NCI-H1092 (cell line): ENCODE measurements at regions not wholly inside any gene's neighbourhood (a gene's known extent, or its start where the extent isn't known, plus 50 kb on each side); places are given as distances from the start of the nearest gene placed in this dataset.
"Not testable (repeated sequence)": the region's sequence is repeated elsewhere in the genome, so short reads cannot be mapped to it uniquely, and the experiment has no call there.

Source experiments
- DNase-seq: peaks from one replicate; lab custom pipeline; 2025; lab: John Stamatoyannopoulos, UW

DNA sequence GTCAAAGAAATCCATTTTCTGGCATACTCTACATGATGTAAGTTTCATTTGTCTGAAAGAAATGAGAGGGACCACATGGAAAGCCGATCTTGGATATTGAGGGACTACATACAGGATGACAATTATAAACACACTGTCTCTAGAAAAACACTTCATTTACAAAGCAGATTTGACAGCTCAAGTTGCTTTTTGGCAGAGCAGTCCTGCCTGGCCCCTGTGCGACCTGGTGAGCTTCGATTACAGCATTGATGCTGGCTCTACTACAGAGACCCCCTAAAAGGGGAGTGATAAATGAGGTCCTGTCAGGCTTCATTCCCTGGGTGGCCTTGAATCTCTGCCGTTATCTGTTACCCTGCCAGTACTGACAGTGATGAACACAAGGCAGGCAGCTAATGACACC, 215.2 kb upstream of the NOCT start:
- DNase-seq = no peak

DNA sequence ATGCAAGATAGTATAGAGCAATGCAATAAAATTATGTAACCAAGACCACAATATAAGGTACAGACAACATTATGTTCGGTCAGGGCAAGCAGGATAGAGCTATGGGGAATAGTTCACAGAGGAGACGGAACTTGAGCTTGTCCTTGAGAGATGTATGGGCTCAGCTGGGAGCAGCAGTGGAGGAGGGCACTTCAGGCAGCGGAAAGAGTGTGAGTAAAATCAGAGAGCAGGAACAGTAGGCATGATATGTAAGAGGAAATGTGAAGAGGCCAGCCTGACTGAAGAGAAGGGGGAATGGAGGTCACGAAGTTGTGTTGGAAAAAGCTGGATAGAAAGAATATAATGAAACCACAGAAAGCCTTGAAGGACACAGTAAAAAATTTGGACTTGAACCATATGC, 217.2 kb upstream of the NOCT start:
- no peak for DNase-seq

DNA sequence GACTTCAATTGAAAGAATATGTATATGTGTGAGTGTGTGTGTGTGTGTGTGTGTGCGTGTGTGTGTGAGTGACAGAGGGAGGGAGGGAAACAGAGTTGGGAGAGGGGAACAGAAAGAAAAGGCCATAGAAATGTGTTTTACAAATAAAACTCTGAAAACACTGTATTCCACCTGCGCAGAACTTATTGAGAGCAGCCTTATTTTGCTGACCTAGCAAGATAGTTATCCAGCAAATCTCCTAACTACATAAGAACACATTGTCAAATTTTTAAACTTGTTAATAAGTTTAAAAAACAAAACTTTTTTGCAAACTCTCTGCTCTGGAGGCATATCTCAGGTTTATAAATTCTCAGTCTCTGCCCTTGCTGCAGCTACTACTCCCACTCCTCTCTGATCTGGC, 217.9 kb upstream of the NOCT start:
- DNase-seq = no peak

DNA sequence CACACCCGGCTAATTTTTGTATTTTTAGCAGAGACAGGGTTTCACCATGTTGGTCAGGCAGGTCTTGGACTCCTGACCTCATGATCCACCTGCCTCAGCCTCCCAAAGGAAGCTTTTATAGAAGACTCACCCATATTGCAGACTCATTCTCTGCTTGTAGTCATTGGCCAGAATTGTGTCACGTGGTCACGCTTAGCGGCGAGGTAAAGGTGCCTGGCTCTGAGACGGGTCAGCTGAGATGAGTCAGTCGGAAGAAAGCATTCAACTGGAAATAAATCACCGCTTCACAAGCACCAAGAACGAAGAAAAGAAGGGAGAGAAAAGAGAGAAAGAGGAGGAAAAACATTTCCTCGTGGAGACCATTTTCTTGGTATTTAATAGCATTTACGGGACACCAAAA, 218.8 kb upstream of the NOCT start:
- no peak for DNase-seq

DNA sequence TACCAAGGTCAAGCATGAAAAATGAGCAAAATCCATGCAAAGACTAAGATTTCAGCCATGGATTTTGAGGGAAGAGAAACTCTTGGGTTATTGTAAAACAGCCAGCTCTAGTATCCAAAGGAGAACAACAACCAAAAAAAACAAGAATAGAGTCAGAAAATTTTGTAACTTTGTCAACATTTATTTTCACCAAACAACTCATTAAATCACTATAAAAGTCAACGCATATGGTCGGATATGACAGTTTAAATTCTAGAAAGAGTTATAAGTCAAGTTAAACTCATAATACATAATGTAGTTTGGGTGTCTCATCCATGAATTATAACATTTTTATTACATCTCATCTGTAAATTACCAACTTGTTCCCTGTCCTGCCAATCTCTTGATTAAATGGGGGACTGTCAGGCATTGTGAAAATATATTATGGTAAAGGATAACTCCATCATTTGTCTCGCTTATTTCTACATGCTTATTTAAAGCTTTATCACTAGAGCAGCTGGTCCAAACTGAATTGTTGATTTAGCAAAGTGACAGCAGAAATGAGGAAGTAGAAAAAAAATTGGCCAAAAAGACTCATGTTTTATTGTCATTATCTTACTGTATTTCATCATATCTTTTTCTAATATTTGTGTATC, 224.8 kb upstream of the NOCT start:
- no peak for DNase-seq

DNA sequence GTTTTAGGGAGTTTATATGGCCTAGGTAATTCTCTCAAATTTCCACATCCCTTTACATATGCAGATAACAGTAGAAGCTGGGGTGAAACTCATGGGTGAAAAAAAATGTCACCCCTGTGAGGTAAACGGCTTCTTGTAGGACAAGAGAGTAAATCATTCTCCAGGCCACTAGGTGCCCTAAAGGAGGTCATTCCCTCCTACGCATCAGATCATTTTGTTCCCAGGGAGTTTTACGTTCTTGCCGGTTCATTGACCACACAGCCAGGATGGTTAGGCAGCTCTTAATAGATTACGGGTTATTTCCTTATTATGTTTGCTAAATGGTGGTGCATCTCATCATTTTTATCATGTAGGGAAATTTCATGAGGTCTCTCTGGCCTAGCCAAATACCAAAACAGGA, 225.8 kb upstream of the NOCT start:
- DNase-seq = no peak

DNA sequence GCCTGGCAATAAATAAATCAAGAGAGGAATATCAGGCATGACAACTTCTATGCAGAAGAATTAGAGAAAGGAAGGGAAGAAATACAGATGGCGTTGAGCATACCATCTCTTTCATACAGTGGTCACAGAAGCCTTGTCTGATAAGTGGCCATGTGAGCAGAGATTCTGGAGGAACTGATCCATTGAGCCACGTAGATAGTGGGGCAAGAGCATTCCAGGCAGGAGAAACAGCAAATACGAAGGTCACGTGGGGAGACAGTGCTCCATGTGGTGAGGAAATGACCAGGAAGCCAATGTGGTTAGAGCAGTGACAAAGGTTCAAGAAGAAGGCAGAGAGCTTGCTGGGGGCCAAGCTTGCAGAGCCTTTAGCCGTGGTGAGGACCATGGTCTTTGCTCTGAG, 226.7 kb upstream of the NOCT start:
- DNase-seq = no peak

DNA sequence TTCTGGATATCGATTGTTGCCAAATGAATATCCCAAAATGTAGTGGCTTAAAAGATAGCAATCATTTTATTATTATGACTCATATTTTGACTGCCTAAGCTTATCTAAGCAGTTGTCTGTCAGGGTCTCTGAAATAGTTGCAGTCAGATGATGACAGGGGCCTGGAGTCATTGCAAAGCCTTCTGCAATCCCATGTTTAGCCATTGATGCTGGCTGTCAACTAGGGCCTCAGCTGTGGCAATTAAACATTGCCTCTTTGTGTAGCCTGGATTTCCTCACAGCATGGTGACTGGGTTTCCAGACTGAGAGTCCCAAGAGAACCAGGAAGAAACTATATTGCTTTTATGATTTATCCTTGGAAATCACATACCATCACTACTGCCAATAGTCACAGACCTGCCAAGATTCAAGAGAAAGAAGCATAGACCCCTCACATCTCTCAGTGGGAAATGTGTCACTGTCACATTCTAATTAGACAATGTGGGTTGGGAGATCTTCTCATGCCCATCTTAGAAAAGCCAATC, 227.3 kb upstream of the NOCT start:
- no peak for DNase-seq

DNA sequence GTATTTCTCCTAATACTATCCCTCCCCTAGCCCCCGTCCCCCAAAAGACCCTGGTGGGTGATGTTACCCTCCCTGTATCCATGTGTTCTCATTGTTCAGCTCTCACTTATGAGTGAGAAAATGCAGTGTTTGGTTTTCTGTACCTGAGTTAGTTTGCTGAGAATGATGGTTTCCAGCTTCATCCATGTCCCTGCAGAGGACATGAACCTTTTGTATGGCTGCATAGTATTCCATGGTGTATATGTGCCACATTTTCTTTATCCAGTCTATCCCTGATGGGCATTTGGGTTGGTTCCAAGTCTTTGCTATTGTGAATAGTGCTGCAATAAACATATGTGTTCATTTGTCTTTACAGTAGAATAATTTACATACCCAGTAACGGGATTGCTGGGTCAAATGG, 235.8 kb upstream of the NOCT start:
- not testable (repeated sequence) for DNase-seq

DNA sequence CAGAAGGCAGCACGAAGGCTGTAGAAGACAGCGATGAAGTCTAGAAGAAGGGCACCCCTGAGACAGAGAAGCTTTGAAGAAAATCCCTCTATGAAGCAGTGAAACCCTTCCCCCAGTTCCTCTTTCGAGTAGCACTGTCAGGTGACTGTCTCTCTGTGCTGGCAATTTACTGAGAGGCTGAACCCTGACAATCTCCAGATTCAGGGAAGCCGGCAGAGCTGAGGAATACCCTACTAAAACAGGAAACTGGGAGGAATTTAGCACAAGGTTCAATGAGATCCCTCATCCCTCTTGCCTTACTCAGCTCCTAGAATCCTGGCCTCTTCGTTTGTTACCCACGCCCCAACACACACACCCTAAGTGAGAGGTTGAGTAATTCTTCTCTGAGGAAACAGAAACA, 239.7 kb upstream of the NOCT start:
- no peak for DNase-seq

DNA sequence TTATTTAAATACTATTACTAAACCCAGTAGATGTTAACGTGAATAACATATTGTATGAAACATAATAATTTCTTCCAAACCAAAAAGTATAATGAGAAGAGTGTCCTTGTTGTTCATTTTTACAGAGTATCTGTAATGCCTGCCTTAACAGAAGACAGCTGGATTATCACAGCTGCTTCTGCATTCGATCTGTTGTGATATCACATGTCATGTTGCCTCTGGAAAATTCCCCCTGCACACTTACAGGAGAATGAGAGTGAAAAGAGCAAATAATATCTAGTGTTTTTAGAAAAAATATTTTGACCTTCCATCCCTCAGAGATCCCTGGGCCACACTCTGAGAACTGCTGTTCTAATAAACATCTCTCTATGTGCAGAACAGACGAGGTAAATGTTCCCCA, 240.1 kb upstream of the NOCT start:
- DNase-seq = no peak

DNA sequence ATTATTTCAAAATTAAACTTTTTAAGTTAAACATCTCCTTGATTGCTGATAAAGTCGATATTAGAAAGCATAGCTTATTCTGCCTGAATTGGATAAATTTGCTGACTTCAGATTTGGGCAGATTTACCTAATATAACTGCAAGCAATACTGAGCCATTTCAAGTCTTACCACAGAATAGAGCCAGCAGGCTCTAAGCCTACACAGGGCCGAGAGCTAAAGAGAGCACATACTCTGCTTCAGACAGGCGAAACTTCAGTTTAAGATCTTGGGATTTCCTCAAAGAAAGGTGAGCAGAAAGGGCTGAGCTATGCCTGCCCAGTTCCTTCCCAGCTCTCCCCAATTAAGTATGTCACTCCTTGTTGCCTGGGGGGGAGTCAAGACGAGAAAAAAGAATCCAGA, 240.6 kb upstream of the NOCT start:
- no peak for DNase-seq

DNA sequence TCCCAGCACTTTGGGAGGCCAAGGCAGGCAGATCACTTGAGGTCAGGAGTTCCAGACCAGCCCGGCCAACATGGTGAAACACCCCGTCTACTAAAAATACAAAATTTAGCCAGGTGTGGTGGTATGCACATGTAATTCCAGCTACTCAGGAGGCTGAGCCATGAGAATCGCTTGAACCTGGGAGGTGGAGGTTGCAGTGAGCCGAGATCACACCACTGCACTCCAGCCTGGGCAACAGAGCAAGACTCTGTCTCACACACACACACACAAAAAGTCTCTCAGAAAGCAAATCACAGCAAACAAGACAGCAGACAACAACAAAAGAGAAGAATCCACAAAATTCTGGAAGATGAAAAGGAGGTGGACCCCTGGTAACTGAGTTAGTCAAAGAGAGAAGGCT, 241.5 kb upstream of the NOCT start:
- DNase-seq = not testable (repeated sequence)

DNA sequence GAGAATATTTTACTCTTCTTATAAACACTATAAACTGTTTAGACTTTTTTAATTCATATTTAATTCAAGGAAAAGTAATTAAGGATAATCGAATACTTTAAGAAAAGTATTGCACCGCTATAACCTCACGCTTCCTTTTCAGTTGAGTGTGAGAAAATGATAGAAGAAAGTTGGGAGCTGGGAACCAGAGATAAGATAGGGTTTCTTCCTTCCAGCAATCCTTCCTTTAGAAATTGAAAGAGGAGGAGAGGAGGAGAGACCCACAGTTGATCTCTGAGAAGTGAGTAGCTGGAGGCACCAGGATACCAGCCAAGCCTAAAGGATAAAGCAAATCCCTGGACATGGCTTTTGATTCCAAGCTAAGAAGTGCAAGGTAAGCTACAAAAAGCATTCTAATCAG, 242.3 kb upstream of the NOCT start:
- DNase-seq = no peak

DNA sequence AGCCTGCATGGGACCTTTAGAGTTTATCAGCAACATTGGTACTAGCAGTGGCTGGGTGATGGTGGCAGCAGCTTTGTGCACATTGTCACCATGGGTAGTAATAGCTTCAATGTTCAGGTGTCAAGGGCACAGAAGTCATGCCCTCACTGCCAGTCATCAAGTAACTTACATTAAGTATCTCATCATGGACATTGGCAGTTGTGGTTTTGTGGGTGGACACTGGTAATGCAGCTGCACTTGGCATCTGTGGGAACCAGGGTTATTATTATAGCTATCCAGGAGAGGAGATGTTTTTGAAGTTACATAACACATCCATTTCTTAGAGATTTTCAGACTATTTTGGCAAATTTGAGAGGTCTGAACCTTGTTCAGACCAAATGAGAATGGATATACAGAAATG, 243.2 kb upstream of the NOCT start:
- no peak for DNase-seq

DNA sequence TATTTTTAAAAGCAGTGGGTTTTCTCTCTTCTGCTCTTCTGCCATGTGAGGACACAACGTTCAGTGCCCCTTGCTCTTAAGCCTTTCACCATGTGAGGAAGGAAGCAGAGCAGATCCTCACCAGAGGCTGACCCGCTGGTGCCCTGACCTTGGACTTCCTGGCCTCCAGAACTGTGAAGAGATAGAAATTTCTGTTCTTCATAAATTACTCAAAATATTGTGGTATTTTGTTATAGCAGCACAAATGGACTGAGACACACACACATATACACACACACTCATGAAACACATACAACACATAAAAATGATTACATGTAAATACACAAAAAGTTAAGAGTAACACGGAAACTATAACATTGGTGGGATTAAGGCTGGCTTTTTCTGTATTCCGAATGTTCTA, 244.8 kb upstream of the NOCT start:
- DNase-seq = no peak

DNA sequence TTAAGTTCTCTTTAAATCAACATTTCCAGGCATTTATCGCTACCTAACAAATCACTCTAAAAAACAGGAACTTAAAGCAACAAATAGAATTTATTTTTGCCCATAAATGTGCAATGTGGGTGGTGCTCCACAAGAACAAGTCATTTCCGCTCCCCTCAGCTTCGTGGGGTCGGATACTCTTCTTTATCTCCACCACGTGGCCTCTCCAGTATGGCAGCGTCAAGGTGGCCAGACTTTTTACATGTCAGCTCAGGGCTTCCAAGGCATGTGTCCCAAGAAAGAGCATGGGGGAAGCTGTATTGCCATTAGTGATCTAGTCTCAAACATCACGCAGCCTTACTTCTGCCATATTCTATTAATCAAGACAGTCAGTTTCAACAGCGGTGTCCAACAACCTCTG, 249.2 kb upstream of the NOCT start:
- DNase-seq = no peak

DNA sequence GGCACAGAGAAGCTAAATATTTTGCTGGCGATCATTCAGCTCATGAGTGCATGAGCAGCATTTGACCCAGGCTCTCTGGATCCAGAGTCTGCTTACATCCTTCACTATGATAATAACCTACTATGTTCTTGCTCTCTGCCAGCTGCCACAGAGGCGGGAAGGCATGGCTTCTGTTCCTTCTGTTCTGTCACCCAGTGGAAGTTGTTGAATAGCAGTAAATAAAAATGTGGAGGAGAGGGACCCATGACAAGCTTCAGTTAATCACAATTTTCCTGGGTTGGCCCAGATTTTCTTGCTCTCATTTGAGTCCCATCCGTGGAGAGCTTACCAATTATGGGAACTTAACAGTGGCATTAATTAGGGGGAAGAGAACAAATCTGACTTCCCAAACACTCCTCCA, 250.1 kb upstream of the NOCT start:
- no peak for DNase-seq

DNA sequence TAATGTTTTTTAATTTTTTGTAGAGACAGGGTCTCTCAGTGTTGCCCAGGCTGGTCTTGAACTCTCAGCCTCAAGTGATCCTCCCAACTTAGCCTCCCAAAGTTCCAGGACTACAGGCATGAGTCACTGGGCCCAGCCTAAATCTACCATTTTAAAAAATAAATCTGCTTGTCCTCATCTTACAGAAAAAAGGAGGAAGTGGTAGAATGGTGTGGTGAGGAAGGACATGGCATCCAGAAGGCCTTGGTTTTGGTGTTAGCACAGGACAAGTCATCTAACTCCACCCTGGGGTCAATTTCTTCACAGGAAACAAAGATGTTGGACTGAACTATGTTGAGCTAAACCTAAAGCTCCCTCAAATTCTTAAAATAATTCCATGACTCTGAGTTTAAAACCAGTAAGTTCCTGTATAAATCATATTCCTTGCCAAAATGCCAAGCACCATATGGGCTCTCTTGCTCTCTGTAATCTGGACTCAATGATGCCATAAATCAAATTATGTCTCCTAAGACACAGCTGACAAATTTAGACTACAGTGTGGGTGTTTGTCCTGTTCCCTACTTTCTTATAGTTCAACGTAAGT, 253.9 kb upstream of the NOCT start:
- no peak for DNase-seq

DNA sequence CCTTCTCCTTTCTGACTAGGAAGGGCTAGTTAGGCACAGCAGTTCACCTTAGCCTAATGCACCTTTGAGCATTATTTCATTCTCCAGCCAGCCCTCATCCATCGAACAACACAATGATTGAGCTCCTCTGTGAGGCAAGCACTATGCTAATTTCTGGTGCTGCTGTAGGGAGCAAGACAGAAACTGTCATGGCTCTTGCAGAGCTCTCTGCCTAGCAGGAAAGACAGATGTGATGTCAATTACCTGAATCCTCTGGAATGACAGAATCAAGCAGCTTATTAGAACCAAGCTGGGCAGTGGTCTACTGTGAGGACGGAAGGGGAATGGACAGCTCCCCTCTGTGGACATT, 256.1 kb upstream of the NOCT start:
- DNase-seq = no peak

DNA sequence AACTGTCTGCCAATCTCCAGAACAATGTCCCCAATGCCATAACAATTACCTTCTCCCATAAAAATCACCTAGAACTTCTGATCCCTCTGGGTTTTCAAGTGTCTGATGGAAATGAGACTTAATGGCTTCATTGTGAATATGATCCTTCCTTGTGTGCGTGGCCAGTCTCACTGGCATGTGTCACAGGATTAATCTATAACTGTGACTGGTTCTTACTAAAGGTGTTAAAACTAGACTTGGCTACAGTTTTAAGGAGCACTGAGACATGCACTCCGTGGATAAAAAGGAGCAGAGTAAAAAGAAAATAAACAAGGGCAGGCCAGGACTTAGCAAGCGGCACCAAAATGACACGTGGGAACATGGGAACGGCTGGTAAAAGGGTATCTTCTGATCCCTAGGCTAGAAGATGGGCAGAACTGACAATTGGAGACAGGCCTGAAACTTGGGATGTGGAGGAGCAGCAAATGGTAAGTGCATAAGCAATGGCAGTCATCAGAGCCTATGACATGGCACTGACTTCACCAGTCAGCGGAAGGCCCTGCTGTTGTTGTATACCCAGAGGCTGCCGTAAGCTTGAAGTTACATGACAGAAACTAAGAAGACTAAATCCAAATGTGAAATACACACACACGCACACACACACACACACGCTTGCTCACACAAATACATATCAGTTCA, 256.6 kb upstream of the NOCT start:
- no peak for DNase-seq

DNA sequence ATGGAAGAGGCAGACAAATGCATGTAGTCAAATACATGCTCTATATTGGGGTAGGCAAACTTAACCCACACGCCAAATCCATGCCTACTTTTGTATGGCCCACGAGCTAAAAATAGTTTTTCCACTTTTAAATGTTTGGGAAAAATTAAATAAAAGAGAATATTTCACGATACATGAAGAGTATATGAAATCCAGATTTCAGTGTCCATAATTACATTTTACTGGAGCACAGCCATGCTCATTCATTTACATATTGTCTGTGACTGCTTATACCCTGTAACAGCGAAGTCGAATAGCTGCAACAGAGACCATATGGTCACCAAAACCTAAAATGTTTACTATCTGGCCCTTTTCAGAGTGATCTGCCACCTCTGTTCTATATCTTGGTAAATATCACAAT, 257.4 kb upstream of the NOCT start:
- no peak for DNase-seq

DNA sequence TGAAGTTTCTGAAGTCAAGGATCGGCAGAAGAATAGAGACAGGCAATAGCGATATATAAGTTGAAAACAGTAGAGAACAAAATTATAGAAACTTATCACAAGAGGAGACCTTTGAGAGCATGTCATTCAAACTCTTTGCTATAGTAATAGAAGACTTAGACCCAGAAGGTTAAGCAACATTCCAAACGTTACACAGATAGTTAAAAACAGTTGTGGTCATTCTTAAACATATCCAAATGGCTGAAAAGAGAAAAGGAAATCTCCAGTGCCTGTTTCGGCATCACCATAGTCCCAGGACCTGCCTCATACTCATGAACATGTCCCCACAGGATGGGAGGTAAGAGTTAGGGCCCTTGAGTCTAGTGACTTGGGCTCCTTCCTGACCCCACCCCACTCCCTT, 258.1 kb upstream of the NOCT start:
- DNase-seq = no peak

DNA sequence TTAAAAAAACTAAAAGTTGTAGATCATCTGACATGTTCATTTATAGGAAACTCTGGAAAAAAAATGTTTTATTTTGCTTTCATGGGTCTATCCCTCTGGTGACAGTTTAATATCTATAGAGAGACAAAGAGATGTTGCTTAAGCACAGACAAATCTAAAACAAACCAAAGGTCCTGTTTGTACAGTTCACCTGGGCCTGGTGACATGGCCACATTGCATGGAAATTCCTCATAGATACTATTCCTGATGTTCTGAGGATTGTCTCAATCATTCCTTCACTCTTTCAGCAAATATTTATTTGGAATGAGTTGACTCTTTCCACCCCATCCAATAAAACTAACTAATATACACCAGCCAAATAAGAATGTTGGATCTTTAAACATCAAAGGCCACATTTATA, 259.1 kb upstream of the NOCT start:
- no peak for DNase-seq
